ENCODE measurements at regions not wholly inside any gene's neighbourhood (a gene's known extent, or its start where the extent isn't known, plus 50 kb on each side); places are given as distances from the start of the nearest gene placed in this dataset.
"Not testable (repeated sequence)": the region's sequence is repeated elsewhere in the genome, so short reads cannot be mapped to it uniquely, and the experiment has no call there.

DNA sequence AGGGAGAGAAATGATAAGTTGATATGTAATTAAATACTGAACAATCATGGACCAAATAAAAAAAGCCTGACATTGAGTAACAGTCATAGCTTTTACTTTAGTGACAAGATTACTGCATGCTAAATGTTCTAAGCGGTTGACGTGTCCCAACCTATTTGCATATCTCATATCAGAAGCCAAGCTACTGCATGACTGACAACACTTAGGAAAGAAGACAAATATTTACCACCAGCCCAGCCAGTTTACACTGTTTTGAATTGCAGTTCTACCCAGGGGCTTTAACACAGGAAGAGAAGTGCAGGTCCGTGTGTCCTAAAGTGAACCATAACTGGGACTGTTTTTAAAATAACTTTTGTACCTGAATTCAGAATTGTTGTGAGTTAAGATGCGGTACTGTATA lies 219.9 kb downstream of the PRDM9 start:
- no peak for DNase-seq

DNA sequence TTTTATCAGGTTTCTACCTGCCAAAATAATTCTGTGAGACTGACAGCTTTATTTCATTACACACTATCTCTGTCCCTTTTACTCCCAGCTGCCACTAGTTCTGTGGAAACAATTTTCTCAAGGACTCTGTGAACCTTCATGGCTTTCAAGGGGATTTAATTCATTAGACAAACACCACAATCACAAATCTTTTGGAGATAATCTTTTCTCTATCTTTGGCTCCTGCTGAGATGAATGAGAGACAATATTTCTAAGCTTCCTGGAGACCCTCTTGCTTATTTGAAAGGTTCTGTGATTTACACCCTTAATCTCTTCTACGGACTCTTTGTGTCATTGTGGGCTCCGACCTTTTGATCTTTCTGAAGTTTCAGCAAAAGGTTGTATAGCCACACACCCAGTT lies 222.6 kb downstream of the PRDM9 start:
- DNase-seq, result no peak

DNA sequence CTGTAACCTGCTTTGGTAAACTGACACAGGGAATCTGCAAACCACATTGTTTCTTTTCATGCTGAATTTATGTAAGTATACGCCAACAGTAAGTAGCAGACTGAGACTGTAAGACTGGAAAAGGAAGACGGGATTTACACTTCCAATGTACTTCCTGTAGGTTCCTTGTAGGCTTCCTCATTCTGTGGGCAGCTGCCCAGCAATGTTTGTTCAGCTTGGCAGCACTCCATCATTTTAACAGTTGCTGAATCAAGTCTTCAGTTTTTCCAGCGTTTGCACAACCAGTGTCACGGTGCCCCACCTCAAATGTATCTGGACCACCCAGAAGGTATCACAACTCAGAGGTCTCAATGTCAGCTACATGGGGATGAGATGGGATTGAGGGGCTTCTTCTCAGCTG lies 232.6 kb downstream of the PRDM9 start:
- DNase-seq, result no peak

DNA sequence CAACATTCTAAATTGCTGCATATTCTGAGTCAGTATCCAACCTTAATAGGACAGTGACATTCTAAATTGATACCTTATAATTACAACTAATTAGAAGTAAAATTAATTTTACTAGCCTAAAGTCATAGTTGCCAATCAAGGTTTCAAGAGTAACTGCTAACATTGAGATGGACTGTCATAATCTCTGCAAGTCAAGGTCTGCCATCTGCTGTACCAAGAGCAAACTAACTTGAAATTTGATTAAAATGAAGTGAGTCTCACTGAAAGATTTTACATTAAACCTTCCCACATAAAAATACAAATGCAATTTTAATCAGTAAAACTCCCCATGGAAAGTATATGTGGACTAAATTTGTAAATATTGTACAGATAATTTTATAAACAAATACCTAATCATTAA lies 235.3 kb downstream of the PRDM9 start:
- no peak for DNase-seq

DNA sequence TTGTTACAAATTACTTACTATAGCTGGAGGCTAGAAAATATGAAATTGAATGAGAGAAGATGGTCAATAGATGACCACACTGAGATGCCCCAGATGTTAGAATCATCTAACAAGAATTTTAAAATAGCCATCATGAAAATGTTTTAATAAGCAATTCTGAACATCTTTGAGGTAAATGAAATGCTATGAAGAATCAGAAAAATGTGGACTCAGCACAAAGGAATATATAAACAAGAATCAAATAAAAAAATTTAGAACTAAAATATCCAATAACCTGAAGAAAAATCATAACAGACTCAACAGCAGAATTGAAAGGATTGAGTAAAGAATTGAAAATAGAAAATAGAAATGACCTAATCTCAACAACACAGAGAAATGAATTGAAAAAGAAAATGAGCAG lies 248.5 kb downstream of the PRDM9 start:
- no peak for DNase-seq

DNA sequence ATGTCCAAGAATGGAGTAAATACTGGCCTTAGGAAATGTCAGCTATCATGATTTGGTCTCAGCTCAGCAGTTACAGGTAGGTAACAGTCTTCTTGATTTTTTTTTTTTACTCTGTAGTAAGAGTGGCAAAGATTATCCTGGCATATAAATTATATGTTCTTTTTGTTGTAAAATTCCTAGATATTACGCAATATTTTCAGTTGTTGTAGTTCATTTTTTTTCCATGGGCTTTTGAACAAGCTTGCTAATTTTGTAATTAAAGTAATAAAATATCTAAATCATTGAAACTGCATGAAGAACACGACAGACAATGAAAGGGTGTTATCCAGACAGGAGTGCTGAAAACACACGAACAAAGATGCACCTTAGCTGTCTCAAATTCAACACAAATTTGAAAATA lies 249.4 kb downstream of the PRDM9 start:
- no peak for DNase-seq

DNA sequence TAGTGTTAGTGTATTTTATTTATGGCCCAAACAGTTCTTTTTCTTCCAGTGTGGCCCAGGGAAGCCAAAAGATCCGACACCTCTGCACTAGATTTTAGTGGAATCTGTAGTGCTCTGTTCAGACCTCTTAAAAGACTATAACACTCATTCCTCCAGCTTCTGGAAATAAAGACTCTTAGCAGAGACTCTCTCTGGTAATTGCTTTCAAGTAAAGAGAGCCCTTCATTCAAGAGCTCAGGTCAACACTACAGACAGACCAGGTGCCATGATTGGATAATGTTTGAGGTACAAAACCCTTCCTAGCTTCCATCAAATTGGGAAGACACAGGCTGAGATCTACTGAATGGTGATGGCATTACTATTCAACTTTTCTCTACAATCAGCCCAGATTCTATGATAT lies 255.8 kb downstream of the PRDM9 start:
- no peak for DNase-seq

DNA sequence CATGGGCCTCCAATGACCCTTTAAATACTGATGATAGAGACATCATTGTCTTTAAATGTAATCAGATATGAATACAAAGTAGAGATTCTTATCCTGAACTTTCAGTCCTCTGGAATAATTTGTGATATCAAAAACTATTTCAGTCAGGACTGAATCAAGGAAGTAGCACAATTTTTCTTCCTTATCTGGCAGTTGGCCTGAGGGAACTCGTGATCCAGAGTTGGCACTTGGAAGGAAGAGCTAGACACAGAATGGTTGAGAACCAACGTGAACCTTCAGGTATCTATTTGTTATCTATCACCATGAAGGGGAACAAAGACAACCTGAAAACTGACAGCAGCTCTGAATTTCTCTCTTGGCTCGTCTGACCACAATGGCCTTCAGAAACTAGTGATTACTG lies 269.3 kb downstream of the PRDM9 start:
- DNase-seq, result no peak

DNA sequence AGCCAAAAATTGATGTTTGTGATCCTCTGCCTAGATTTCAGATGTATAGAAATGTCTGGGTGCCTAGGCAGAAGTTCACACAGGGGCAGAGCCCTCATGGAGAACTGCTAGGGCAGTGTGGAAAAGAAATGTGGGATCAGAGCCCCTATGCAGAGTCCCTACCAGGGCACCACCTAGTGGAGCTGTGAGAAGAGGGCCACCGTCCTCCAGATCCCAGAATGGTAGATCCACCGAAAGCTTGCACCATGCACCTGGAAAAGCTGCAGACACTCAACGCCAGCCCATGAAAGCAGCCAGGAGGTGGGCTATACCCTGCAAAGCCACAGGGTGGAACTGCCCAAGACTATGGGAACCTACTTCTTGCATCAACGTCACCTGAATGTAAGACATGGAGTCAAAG lies 292.9 kb downstream of the PRDM9 start:
- DNase-seq, result not testable (repeated sequence)

DNA sequence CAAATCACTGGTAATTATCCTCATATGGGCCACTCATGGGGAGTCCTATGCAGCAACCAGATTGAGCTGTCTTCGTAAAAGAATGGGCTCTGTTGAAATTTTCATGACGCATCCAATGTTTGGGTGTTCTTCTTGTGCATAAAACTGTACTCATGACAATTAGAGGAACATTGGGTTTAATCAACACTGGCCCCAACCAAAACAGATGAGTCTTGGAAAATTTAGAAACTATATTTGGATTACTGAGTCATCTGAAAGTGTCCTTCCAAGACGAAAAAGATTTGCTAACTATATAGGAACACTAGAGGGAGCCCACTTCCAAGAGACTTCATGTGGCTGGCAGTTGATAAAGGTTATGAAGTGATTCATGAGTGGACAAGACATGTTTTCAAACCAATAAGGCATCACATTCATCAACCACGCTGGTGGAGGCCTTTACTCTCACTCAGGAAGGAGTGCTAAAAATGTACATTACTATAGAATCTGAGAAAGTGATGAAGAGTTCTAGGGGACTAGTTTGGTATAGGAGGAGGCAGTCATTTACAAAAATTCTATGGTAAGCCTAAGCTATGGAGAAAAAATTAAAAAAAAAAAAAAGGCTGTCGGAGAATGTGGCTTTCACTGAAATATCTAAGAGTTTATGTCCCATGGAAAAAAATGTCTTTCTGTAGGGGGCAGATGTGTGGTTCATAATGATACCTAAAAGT lies 313.5 kb downstream of the PRDM9 start:
- peak; percentile 59 for DNase-seq

DNA sequence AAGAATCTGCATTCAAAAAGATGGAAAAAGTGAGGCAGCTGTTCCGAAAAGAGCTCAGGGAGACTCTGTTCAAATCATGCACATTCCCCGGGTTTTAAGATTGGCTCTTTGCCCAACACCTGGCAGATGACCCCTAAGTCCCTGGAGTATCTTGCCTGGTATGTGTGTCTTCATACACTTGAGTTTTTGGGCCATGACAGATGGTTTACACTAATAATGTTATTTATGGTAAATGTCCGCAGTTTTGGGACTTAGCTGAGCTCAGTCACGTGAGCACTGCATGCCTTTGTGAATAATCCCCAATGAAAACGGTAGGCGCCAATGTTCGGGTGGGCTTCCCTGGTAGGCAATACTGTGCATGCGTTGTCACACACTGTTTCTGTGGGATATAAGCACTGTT lies 316.1 kb downstream of the PRDM9 start:
- no peak for DNase-seq

DNA sequence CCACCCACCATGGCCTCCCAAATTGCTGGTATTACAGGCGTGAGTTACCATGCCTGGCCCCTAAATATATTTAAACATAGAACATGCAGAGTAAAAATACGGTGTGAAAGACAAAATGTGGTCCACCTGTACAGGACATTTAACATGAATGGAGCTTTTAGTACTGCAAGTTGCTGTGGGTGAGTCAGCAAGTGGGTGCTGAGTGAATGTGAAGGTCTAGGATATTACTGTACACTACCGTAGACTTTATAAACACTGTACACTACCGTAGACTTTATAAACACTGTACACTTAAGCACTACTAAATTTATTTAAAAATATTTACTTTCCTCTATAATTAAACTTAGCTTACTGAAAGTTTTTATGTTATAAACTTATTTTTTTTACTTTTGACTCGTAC lies 317.8 kb downstream of the PRDM9 start:
- no peak for DNase-seq

DNA sequence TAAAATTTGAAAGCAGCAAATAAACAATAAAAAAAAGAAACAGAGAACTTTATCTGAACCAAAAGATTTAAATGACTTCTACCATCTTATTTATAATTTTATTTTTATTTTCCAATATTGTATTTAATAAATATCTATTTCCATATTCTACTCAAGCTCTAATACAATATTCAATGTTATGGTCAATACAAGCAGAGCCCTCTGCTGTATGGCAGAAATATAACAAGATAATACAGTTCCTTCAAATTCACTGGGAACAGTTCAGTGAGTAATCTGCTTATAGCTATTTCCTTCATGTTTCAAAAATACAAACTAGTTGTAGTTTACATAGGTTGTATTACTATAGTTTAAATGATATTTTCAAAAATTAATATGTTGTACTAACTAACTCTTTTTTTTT lies 332.7 kb downstream of the PRDM9 start:
- no peak for DNase-seq

DNA sequence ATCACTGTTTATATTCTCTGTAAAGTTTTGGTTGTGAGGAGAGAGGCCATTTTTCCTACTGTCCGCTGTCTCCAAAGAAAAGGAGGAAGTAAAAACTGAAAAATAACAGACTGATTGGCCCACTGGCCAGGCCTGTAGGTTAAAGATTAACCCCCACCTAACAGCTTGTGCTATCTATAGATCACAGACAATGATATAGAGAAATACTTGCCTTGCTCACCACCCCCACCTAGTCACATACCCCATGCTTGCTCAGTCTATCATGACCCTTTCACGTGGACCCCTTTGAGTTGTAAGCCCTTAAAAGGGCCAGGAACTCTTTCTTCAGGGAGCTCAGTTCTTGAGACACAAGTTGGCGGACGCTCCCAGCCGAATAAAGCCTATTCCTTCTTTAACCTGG lies 357.4 kb downstream of the PRDM9 start:
- peak; percentile 28 for DNase-seq

DNA sequence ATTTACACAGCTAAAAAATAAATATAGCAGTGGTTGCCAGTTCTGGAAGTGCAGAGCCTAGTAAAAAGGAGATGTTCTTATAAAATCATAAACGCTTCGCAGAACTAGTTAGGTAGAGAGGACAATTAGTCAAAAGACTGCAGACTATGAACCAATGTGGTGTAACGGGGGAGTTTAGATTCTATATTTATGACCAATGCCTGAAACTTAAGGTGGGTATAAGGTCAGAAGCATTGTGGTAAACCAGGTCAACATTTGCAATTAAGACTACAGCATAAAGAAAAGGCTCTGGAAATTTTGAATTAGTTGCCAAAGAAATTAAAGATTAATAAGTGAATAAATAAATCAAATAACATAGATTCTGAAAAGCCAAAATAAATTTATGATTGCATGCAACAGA lies 370.4 kb downstream of the PRDM9 start:
- DNase-seq, result no peak

DNA sequence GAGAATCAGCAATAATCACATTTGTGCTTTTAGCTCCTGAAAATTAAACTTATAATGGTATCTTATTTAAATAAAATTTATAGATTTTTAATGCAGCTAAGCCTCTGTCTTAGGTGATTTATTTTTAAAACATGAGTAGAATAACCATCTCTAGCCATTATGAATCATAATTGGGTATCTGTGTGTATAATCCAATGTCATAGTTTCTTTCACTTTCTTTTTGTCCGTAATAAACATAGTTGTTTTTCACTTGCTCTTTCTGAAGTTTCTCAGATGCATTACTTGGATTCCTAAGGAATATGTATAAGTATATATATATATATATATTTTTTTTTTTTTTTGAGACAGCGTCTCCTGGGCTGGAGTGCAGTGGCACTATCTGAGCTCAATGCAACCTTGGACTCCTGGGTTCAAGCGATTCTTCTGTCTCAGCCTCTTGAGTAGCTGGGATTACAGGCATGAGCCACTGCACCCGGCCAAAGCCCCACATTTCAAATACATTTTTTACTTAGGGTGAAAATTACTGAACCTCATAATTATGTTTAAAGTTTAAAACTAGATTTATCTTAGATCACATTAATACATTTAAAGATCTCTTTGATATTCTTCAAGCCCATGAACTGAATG lies 377.1 kb downstream of the PRDM9 start:
- no peak for DNase-seq

DNA sequence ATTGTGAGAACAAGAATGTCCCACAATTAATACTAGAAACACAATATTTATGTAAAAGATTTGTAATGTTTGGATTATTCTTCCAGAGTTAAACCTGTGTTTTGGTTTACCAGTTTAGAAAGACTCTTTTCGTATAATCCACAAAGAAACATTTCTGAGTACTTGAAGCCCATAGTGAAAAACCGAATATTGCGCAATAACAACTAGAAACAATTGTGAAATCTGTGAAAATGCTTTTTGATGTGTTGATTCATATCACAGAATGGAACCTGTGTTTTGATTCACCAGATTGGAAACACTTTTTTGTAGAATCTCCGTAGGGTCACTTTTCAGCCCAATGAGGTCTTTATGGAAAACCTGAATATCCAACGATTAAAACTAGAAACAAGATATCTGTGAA lies 386.2 kb downstream of the PRDM9 start:
- no peak for DNase-seq

DNA sequence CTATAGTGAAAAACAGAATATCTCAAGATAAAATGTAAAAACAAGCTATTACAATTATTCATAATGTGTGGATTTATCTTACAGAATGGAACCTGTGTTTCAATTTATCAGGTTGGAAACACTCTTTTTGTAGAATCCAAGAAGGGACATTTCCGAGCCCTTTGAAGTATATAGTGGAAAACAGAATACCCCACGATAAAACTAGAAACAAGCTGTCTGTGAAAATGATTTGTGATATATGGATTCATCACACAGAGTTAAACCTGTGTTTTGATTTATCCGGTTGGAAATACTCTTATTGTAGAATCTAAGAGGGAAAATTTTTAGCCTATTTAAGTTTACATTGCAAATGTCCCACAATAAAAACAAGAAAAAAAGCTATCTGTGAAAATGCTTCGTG lies 388.2 kb downstream of the PRDM9 start:
- DNase-seq, result no peak

DNA sequence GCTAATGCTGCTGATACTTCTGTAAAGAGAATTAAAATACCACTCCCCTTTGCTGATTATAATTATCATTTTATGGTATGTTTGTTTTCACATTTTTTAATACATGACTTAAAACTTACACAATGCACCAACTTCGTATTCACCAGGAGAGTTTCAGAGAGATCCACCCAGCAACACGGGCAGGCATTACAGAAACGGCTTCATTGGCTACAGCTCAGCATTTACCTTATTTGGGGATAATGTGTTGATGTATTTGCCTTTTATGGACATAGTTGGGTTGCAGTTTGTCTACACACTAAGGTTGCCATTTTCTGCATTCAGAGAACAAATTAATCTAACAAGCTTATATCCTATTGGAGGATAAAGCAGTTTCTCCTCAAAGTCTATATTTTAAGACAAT lies 423.6 kb downstream of the PRDM9 start:
- DNase-seq, result no peak

DNA sequence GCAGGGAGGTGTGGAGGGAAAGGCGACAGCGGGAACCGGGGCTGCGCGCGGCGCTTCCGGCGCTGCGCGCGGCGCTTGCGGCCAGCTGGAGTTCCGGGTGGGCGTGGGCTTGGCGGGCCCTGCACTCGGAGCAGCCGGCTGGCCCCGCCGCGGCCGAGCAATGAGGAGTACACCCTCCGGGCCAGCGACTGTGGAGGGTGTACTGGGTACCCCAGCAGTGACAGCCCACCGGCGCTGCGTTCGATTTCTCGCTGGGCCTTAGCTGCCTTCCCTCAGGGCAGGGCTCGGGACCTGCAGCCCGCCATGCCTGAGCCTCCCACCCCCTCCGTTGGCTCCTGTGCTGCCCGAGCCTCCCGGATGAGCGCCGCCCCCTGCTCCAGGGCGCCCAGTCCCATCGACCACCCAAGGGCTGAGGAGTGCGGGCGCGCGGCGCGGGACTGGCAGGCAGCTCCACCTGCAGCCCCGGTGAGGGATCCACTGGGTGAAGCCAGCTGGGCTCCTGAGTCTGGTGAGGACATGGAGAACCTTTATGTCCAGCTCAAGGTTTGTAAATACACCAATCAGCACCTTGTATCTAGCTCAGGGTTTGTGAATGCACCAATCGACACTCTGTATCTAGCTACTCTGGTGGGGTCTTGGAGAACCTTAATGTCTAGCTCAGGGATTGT lies 444.0 kb downstream of the PRDM9 start:
- not testable (repeated sequence) for DNase-seq

DNA sequence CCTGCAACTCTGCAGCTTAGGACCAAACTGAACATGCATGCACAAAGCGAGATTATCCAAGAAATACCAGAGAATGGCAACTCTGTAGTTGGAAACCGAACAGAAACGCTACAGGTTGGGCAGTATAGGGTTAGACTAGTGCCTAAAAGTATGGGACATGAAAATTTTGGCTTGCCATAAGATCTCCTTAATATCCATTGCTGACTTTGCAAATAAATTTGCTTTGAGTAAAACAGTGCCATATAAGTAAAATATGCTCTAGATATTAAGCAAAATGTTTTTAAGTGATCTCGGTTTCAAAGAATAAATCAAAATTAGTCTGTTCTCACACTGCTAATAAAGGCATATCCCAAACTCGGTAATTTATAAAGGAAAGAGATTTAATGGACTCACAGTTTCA lies 456.0 kb downstream of the PRDM9 start:
- no peak for DNase-seq

DNA sequence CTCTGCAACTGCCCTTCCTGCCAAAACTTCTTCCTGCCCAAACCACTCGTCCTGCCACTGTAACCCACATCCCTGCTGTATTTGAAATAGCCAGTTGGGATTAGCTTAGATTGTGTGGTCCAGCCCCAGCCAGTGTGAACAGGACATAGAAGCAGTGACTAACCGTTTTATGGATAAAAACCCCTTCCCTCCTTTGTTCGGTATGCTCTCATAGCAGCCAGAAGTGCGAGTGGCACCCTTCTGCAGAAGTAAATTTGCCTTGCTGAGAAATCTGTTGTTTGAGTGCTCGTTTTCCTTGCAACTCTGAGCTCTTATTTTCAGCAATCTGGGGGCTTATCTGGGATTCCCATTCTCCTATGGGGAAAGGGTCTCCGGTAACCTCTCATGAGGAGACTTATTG lies 470.0 kb downstream of the PRDM9 start:
- no peak for DNase-seq

DNA sequence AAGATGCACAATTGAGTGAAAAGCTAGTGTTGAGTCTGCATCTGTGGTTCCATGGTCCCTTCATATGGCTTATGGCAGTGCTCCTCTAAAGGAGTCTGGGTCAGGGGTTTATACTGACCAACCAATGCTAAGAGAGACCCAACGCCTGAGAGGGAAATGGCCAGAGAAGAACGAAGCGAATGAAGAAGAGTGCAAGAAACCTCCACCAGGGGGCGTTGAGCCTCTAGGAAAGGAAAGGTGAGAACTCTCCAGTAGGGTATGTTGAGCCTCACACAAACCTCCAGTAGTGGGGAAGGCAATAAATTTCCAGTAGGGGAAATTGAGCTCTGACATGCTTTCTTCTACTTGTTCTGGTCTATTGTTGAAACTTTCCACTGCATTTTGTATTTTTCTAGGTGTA lies 470.6 kb downstream of the PRDM9 start:
- peak; percentile 69 for DNase-seq

DNA sequence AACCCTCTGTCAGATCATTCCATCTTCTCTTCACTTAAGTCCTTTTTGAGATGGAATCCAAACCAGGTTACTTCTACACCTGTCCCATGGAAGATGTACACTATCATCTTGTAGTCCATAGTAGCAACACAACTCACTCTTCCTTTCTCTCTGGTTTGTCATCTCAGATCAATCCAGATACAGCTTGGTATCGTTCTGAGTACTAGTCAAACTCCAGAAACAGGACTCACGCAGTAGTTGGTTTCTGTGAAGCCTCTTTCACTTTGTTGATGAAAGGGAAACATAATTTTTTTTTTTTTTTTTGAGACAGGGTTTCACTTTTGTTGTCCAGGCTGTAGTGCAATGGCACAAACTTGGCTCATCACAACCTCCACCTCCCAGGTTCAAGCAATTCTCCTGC lies 484.0 kb downstream of the PRDM9 start:
- no peak for DNase-seq
